ENCODE measurements at regions not wholly inside any gene's neighbourhood (a gene's known extent, or its start where the extent isn't known, plus 50 kb on each side); places are given as distances from the start of the nearest gene placed in this dataset.
"Not testable (repeated sequence)": the region's sequence is repeated elsewhere in the genome, so short reads cannot be mapped to it uniquely, and the experiment has no call there.

DNA sequence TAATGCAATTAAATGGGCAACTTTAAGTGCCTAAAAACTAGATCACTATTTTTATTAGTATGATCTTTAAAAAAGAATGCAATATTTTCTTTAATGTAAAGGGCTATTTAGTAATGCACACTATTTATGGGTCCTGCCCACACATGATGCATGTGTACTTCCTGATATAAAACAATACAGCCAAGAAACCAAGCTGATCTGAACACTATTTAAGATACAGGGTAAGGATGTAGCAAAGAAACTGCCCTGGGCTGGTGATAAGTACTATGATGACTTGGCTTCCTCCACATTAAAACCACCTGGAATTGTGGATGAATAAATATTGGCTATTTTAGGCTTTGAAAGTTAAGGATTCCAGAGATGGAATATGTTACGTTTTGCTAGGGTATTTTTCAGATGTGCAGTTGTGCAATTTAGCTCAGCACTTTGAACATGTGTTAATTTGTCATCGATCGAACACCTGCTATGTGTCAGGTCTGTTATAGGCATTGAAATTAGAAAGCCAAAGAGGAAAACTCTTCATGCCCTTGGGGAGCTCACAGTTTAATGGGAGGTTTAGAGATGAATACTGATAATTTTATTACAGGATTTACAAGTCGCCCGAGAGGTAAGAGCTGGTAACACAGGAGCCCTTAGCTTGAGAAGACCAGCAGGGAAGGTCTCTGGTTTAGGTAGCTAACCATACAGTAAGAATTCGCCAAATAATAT, 276.7 kb downstream of the PLK2 start:
- DNase-seq, result no peak
- TF ChIP-seq GATA1 (IDR thresholded peaks at IDR 0.05; ENCODE audit: low read depth, low read length) (no peak), POLR2A (IDR thresholded peaks at IDR 0.05; ENCODE audit: low read length) (no peak)

- TF ChIP-seq POLR2A (IDR thresholded peaks at IDR 0.05; ENCODE audit: low read length) (no peak), GATA1 (IDR thresholded peaks at IDR 0.05; ENCODE audit: low read depth, low read length) (no peak)
- no peak for DNase-seq
These were observed 277.5 kb downstream of the PLK2 start for GRCh38 chr5:58182287-58182841.

DNA sequence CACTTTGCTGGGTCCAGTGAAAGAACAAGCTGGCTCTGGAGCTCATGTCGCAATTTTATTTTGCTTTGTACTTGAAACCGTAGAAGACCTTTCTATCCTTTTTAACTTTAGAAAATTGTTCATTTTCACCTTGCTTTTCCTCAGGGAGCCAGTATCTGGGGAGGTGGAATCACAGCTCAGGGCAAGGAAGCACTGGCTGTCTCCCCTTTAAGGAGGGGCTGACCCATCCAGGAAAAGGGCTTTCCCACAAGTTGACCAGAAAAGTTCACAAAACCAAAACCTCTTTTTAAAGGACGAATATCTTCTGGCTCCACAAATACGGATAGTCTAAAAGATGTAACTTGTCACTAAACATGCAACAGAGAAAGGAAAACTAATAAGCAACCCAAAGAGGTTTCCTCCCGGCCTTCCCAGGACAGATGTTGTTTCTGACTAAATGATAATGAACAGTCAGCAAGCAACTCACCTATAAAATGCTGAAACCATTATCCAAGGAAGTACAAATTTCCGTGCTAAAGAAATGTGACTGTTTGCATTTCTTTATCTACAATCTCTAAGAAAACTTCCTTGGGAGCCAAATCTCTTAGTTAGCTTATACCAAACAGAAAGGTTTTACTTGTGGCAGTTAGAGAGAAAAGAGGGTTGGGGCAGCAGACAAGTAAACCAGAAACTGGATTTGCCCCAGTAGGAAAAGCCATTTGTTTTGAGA, 278.2 kb downstream of the PLK2 start:
- DNase-seq, result no peak
- no peak for TF ChIP-seq POLR2A (IDR thresholded peaks at IDR 0.05; ENCODE audit: low read length)
- TF ChIP-seq GATA1 (IDR thresholded peaks at IDR 0.05; ENCODE audit: low read depth, low read length), result no peak

GRCh38 chr5:58172946-58173345, 286.9 kb downstream of the PLK2 start:
- TF ChIP-seq POLR2A (IDR thresholded peaks at IDR 0.05; ENCODE audit: low read length) (no peak), GATA1 (IDR thresholded peaks at IDR 0.05; ENCODE audit: low read depth, low read length) (no peak)
- DNase-seq, result no peak

GRCh38 chr5:58165152-58165551, 294.7 kb downstream of the PLK2 start:
- DNase-seq, result no peak
- TF ChIP-seq GATA1 (IDR thresholded peaks at IDR 0.05; ENCODE audit: low read depth, low read length), result no peak
- no peak for TF ChIP-seq POLR2A (IDR thresholded peaks at IDR 0.05; ENCODE audit: low read length)

GRCh38 chr5:58161889-58162288, 298.0 kb downstream of the PLK2 start:
- DNase-seq, result not testable (repeated sequence)

DNA sequence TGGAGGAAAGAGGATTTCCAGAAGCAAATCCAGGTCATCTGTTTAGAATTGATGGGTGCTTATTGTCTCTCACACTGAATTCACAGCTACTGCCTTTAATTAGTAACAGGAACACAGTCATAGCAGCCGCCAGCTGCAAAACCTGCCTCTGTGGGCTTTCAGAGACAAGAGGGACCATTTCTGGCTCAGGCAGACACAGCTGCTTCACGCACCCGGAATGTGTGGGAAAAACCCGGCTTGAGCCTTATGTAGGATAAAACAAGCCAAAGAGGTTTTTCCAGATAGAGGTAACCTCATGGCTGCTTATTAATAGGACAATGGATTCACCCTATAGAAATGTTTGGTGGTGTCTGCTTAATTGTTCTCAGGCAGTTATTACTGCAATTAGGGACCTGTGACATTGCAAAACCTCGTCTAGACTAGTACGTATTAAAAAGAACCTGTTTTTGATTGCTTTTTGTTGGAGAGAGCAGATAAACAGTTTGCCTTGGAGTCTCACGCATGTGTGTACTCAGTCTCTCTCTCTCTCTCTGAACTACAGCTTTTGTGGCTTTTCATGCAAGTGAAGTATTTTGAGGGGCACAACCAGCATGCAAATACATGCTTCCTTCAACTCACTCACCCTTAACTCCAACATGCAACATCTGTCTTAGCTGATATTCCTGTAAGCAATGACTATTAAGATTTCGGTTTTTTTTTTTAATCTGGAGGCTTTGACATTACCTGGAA, 302.7 kb downstream of the PLK2 start:
- TF ChIP-seq GATA1 (IDR thresholded peaks at IDR 0.05; ENCODE audit: low read depth, low read length), result no peak
- TF ChIP-seq POLR2A (IDR thresholded peaks at IDR 0.05; ENCODE audit: low read length), result no peak
- DNase-seq, result no peak

DNA sequence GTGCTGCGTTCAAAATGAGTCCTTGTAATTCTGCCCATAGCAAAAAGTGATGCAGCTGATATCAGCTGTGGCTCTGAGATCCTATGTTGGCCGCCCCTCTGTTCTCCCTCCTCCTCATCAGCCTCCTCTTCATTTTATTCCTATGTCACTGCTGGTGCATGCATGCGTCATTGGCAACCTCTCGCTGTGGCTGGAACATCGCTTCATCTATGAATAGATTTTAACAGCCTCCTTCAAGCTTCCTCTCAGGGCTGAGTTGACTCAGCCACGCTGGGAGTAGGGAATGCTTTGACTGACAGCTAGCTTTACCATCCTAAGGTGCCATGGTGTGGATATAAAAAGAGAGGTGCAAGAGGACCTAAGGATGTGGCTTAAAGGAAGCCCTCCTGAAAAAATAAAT, 303.5 kb downstream of the PLK2 start:
- TF ChIP-seq GATA1 (IDR thresholded peaks at IDR 0.05; ENCODE audit: low read depth, low read length), result no peak
- no peak for TF ChIP-seq POLR2A (IDR thresholded peaks at IDR 0.05; ENCODE audit: low read length)
- no peak for DNase-seq

- DNase-seq, result no peak
- TF ChIP-seq POLR2A (IDR thresholded peaks at IDR 0.05; ENCODE audit: low read length), result no peak
- no peak for TF ChIP-seq GATA1 (IDR thresholded peaks at IDR 0.05; ENCODE audit: low read depth, low read length)
These were observed 306.6 kb downstream of the PLK2 start for GRCh38 chr5:58153255-58153654.

GRCh38 chr5:58151414-58151813, 308.5 kb downstream of the PLK2 start:
- no peak for DNase-seq
- TF ChIP-seq POLR2A (IDR thresholded peaks at IDR 0.05; ENCODE audit: low read length) (no peak), GATA1 (IDR thresholded peaks at IDR 0.05; ENCODE audit: low read depth, low read length) (no peak)

DNA sequence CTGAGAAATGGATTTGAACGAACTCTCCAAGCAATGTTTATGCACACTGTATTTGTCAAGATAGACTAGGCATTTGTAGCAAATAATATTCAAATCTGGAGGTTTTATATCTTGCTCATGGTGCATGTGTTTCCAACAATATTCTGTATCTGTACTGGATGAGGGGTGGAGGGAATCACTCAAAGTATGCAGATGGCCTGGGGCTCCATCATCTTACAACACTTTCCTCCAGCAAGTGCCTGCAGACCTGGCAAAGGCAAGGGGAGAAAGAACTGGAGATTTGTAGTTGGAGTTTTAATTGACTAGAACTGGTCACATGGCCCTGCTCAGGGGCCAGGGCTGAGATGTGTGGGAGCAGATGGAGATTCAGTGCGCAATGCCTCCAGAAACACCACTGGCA, 309.0 kb downstream of the PLK2 start:
- no peak for DNase-seq
- no peak for TF ChIP-seq GATA1 (IDR thresholded peaks at IDR 0.05; ENCODE audit: low read depth, low read length)
- no peak for TF ChIP-seq POLR2A (IDR thresholded peaks at IDR 0.05; ENCODE audit: low read length)

- TF ChIP-seq POLR2A (IDR thresholded peaks at IDR 0.05; ENCODE audit: low read length) (no peak), GATA1 (IDR thresholded peaks at IDR 0.05; ENCODE audit: low read depth, low read length) (no peak)
- no peak for DNase-seq
These were observed 310.1 kb downstream of the PLK2 start for GRCh38 chr5:58149746-58150145.

DNA sequence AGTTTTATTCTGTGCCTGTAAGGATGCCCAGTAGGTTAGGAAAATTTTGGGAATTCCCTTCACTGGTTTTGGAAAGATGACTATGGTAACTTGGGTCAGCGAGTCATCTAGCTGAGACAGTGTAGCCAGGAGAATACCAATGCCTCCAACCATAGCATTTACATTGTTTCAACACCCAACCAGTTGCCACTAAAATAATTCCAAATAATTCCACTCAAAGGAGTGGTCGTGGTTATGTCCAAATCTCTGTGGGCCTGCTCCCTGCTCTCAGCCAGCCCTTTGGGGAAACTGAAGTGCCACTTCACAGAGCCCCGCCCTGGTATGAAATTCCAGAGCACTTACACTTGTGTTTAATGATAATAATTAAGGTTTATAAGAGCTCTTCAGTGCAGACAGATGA, 310.5 kb downstream of the PLK2 start:
- TF ChIP-seq POLR2A (IDR thresholded peaks at IDR 0.05; ENCODE audit: low read length) (no peak), GATA1 (IDR thresholded peaks at IDR 0.05; ENCODE audit: low read depth, low read length) (no peak)
- DNase-seq, result no peak

DNA sequence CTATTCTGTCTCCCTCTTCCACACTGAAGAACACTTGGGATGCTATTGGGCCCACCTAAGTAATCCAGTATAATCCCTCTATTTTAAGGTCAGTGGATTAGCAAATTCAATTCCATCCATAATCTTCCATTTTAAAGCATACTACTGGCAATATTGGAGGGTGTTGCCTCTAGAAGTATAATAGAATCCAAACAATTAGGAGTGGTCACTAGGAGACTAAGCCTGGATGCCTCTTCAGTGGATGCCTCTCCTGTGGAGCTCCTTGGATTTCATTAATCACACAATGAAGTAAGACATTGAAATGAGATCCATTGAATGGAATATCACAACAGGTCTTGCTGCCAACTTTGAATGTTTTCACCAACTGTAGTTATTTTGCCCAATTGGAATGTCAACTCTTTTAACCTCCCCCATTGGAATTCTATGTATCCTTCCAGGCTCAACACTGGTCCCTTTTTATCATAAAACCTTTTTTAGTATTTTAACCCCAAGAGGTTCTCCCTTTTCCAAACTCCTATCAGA, 311.6 kb downstream of the PLK2 start:
- no peak for TF ChIP-seq GATA1 (IDR thresholded peaks at IDR 0.05; ENCODE audit: low read depth, low read length)
- no peak for TF ChIP-seq POLR2A (IDR thresholded peaks at IDR 0.05; ENCODE audit: low read length)
- no peak for DNase-seq
